Left renal cortex interstitium (tissue), 4 donors: ENCODE measurements at regions not wholly inside any gene's neighbourhood (a gene's known extent, or its start where the extent isn't known, plus 50 kb on each side); places are given as distances from the start of the nearest gene placed in this dataset.

Source experiments
- DNase-seq, 4 donors: peaks; one replicate each; pipeline ENCODE4 v3.0.0-alpha.2; 2013; ENCODE audit warnings: low read depth in 4 of 4, low spot score in 2 of 4, missing footprints in 1 of 4

- no peak for DNase-seq
Observed at GRCh38 chr2:176589825-176590440, 320.7 kb downstream of the MTX2 start.

GRCh38 chr2:176592216-176592615 is 323.0 kb downstream of the MTX2 start:
- DNase-seq, result no peak

GRCh38 chr2:176595986-176596385 is 326.7 kb downstream of the MTX2 start:
- DNase-seq, result no peak

GRCh38 chr2:176597916-176598315 is 328.7 kb downstream of the MTX2 start:
- no peak for DNase-seq

- no peak for DNase-seq
Observed at GRCh38 chr2:176598351-176598750, 329.1 kb downstream of the MTX2 start.

- no peak for DNase-seq
Observed at GRCh38 chr2:176599796-176600485, 330.7 kb downstream of the MTX2 start.

GRCh38 chr2:176601066-176601465 is 331.8 kb downstream of the MTX2 start:
- no peak for DNase-seq

GRCh38 chr2:176612036-176612435 is 342.8 kb downstream of the MTX2 start:
- DNase-seq, result no peak

GRCh38 chr2:176612736-176613135 is 343.5 kb downstream of the MTX2 start:
- no peak for DNase-seq

GRCh38 chr2:176613323-176613987 is 344.2 kb downstream of the MTX2 start:
- no peak for DNase-seq

- DNase-seq, result no peak
Observed at GRCh38 chr2:176614049-176614448, 344.8 kb downstream of the MTX2 start.

GRCh38 chr2:176614930-176615329 is 345.7 kb downstream of the MTX2 start:
- DNase-seq, result no peak

- DNase-seq, result no peak
Observed at GRCh38 chr2:176619504-176619903, 350.3 kb downstream of the MTX2 start.

- no peak for DNase-seq
Observed at GRCh38 chr2:176621350-176621749, 352.1 kb downstream of the MTX2 start.

- no peak for DNase-seq
Observed at GRCh38 chr2:176622792-176623191, 353.6 kb downstream of the MTX2 start.

- DNase-seq, result no peak
Observed at GRCh38 chr2:176626796-176627195, 357.6 kb downstream of the MTX2 start.

- no peak for DNase-seq
Observed at GRCh38 chr2:176628438-176628837, 359.2 kb downstream of the MTX2 start.

- no peak for DNase-seq
Observed at GRCh38 chr2:176633754-176634153, 364.5 kb downstream of the MTX2 start.

- no peak for DNase-seq
Observed at GRCh38 chr2:176636401-176636800, 367.2 kb downstream of the MTX2 start.

GRCh38 chr2:176637142-176637485 is 367.9 kb downstream of the MTX2 start:
- DNase-seq, result no peak

GRCh38 chr2:176637486-176638166 is 368.4 kb downstream of the MTX2 start:
- no peak for DNase-seq
